ENCODE measurements at regions not wholly inside any gene's neighbourhood (a gene's known extent, or its start where the extent isn't known, plus 50 kb on each side); places are given as distances from the start of the nearest gene placed in this dataset.

DNA sequence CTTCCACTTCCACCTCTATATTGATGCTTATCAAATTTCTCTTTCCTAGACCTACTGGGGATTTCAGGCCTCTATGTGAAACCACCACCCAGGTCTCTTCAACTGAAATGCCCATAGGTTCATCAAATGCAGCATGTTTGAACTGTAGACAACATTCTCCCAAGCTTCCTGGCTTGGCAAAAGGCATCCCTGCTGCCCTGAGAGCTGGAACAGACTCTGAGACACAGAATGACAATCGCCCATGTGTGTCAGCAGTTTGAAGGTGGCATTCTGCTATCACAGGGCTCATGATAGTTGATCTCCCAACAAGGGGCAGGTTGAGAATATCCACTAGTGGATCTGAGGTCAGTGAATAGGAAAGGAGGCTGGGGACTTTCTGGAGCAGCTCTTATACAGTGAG lies 200.7 kb downstream of the RPLP1 start:
- DNase-seq: no peak

DNA sequence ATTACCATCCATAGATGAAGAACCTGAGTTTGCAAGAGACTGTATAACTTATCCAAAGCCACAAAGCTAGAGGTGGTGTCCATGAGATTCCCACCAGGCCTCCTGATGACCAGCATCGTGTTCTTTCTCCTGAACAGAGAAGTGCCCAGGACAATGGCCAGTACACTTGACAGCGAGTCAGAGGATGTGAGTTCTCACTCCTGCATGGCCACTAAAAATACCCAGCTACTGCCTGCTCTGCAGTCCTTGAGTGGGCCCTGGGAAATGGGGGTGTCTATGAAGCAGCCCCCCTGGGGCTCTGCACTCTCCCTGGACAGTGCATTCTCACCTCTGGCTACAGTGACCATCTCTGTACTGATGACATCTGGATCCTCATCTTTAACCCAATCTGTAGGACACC lies 201.2 kb downstream of the RPLP1 start:
- no peak for DNase-seq

DNA sequence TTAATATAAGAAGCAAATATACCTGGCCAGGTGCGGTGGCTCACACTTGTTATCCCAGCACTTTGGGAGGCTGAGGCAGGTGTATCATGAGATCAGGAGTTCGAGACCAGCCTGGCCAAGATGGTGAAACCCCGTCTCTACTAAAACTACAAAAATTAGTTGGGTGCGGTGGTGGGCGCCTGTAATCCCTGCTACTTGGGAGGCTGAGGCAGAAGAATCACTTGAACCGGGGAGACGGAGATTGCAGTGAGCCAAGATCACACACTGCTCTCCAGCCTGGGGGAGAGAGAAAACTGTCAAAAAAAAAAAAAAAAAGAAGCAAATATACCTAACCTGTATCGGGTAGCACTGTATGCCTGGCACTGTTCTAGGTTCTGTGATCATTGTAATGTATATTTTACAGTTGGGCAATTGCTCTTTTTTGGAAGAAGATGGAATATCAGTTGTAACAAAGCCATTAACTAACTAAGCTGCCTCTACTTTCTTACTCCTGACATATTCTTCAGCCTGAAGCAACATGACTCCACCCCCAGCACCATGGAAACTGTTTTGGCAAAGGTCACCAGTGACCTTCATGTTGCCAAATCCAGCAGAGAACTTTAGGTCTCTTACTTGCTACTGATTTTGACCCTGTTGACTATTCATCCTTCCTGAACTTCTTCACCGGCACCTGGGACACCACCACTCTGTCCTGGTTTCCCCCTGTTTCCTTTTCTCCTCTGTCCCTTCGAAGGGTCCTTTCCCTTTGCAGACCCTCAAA lies 203.8 kb downstream of the RPLP1 start:
- DNase-seq: no peak

DNA sequence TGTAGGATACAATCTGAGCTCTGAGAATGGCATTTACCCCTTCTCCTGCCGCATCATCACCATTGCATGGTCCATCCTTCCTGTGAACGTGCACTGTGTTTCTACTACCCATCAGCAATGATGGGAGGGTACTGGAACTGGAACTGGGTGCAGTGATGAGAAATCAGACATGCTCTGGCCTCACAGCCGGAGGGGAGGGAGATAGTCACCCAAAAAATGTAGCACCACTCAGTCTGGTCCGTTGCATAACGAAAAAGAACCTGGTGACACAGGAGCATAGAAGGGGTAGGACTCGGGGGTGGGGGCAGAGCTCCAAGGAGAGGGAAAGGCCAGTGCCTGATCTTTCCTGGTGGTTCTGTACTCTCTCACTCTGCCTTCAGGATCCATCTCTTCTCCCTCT lies 205.0 kb downstream of the RPLP1 start:
- DNase-seq: no peak

DNA sequence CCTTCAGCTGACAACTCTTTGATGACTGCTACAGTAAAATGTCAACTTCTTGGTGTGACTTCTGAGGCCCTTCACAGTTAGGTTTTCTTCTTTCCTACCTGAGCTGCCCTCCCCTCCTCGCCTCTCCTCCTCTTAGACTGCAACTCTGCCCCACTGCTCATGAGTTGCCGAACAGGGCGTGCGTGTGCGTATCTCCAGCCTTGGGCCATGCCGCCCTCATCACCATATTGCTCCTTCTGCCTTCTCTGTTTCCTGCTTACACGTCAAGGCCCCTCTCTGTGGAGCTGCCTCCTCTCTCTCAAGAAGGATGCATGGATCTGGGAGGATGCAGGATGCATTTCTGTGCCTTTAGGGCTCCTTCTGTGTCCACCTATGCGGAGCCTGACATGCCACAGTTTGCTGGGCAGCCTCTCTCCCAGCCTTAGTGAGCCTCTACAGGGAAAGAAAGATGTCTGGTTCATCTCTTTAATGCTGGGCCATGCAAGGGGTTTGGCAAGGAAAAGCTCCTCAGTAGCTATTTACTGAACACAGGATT lies 205.9 kb downstream of the RPLP1 start:
- DNase-seq: no peak

DNA sequence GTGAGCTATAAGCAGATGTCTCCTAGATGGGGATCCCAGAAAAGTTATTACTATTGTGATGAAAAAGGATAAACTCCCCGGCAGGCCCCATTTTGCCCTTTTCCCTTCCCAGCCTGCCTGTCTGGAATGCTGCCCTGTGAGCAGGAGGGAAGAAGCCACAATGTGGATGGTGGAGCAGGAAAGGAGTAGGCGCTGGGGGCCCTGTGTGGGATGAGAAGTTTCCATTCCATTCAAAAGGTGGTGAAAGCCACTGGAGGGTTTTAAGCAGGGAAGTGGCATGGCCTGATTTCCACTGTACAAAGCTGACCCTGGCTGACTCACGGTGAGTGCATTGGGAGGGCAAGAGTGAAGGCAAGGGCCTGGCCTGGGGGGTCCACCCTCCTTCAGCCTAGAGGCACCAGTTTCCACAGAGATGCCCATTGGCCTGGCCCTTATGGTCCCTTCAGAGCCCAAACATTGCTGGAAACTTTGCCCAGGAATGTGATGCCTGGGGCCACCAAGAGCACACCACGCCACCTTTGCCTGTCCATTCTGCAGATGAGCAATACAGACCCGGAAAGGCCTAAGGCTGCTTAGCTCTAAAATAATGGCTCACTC lies 206.9 kb downstream of the RPLP1 start:
- no peak for DNase-seq

DNA sequence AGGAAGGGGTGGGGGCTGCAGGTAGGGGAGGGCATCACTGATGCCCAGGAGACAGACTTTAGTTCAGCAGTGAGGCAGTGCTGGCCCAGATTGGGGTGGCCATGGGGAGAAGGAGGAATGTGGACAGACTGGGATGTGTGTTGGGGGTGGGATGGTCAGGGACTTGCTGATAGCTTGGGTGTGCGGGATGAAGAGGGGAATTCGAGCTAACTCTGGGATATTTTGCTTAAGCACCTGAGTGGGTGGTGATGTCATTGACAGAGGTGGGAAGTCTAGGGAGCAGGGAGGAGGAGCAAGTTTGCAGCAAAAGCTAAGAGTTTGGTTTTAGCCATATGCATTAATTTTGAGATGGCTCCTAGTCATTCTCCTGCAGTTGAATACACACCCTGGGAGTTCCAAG lies 207.5 kb downstream of the RPLP1 start:
- DNase-seq: no peak

DNA sequence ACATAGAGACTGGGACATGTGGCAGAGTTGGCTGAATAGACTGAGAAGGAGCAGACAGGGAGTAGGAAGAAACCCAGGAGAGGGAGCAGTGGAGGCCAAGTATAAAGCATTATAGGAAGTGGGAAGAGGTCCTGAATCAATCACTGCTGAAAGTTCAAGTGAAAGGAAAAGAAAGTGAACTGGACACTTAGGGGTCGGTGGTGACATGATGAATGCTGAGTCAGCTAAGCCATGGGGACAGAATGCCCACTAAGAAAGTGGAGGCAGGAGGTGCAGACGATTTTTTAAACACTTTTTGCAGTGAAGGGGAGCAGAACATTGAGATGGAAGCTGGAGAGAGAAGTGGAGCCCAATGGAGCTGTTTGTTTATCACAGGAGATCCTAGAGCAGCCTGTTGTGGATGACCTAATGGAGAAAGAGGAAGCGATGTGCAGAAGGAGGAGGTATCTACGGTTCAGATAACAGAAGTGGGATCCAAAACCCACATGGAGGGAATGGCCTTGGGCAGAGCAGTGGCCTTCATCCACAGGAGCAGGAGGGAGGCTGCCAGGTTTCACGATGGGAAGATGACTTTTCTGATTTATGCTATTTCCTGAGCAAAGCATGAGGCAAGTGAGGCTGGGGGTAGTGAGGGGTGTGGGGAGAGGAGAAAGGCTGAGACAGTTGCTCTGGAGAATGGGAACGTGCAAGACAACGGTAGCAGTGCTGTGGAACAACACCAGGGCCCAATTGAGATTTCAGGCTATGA lies 208.2 kb downstream of the RPLP1 start:
- no peak for DNase-seq

DNA sequence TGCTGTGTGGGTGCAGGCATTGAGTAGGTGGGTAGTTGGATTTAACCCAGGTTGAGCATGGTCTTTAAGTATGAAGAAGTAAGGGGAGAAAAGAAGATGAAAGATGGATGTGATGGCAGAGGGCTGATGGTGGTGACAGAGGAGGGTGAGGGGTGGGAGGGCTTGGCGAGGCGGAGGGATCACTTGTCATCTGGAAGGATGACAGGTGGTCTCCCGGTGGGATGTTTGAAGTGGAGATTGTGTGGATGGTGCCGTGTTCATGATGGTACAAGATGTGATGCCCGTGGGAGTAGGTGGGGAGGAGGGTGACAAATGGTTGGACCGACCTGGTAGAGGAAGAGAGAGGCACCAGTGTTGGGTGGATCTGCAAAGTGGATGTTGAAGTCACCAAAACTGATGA lies 208.8 kb downstream of the RPLP1 start:
- no peak for DNase-seq

DNA sequence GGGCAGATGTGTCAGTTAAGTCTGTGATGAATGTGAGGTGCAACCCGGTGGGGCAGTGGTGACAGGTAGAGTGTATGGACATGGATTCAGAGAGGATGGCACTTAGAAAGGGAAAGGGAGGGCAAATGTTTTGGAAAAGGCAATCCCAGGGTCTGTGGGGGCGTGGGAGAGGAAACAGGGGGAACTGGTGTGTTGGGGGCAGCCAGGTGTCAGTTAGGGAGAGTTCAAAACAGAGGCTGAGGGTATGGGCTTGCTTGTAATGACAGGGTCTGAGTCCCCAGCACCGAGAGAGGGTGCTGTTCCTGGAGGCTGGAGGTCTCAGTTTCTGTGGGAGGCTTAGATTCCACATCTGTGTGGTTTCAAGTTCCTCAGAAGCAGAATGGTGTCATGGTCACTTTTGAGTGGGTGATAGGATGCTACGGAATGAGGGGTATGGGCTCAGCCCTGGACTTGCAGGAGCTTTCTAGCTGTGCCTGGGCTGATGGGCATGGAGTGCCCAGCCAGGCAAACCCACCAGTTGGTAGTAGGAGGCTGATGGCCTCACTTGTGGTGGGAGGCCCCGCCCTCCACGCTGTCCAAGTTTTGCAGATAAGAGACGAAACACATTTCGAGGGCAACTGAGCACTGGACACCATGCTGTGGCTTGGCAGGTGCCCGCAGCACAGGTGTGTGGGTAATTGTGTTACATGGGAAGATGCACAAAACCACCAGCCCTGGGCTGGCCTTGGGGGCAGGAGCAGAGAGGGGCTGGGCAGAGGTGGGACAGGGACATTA lies 209.4 kb downstream of the RPLP1 start:
- no peak for DNase-seq

DNA sequence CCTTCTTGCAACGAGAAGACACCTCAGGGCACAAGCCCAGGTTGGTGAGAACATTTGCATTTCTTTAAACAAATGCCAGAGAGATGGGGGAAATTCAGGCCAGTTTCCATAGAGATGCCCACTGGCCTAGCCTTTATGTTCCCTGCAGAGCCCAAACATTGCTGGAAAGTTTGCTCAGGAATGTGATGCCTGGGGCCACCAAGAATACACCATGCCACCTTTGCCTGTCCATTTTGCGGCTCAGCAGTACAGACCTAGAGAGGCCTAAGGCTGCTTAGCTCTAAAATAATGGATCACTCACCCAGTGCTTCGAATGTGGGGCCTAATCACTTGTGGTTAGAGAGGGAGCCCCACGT lies 210.0 kb downstream of the RPLP1 start:
- DNase-seq: no peak

DNA sequence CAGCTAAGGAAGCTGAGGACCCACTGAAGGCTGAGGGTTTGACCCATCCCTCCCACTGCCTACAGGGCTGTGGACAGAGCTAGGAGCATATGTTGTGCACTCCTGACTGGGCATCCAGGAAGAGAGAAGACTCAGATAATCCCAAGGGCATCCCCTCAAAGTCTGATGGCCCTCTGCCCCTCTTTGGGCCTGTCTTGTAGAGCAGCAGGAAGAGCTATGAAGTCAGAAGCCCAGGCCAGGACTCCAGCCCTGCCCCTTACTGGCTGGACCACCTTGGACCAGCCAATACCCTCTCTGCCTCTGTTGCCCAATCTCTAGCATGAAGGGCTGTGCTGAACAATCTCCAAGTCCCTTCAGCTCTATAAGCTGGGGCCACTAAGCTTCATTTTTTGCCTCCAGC lies 210.8 kb downstream of the RPLP1 start:
- no peak for DNase-seq

DNA sequence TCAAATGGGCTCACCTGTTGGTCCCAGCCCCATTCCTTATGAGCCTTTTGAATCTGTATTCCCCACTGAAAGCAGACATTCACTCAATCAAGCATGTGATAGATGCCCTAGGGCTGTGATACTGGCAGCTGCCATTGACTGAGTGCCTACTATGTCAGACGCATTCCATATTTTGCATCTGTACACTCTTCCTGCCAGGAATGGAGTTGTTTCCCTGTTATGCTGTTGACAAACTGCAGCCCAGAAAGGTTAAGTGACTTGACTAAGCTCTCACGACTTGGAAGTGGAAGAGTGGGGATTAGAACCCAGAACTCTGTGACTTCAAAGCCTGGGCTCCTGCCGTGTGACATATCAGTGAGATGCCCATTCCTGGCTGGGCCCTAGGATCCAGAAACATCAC lies 211.4 kb downstream of the RPLP1 start:
- no peak for DNase-seq

DNA sequence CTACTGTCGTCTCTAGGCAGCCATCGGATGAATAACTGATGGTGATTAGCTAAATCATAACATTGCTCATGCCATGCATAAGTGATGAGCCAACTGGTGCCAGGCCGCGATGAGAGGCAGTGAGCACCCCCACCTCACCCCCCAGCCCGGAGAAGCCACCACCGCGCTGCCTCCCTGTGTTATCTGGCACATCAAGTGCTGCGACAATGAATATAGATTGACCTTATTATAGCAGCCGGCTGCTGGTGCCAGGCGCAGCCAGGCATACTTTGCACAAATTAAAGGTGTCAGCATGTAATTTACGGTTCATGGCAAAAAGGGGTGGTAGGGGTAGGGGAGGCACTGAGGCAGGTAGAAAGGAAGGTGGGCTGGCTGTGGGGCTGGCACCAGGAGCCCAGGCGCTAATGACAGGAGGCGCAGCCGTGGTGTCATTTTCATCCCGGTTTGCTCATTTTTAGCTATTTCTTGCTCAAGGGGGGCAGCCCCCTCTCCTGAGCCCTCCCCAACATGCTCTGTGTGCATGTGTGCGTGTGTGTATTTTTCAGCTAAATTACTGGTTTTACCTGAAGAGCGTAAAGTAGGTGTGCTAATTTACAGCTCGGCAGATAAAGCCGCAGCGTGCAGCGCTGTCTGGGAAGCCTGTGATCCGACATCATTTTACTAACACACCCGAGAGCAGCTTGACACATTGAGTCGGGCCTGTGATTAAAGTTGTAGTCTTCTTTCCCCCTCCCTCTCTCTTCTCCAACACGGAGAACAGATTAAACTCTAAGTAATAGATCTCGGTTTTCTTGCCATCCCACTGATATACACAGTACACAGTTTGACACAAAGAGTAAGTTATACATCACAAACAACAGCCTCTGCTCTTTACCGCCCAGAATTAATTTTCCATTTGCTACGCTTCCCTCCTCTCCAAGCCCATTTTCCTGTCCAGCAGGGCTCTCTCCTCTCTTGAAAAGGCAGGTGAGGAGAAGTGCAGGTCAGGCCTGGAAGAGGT lies 212.3 kb downstream of the RPLP1 start:
- DNase-seq: peak in 19 of 56 donors; percentile 5 to 70 (median 30)

DNA sequence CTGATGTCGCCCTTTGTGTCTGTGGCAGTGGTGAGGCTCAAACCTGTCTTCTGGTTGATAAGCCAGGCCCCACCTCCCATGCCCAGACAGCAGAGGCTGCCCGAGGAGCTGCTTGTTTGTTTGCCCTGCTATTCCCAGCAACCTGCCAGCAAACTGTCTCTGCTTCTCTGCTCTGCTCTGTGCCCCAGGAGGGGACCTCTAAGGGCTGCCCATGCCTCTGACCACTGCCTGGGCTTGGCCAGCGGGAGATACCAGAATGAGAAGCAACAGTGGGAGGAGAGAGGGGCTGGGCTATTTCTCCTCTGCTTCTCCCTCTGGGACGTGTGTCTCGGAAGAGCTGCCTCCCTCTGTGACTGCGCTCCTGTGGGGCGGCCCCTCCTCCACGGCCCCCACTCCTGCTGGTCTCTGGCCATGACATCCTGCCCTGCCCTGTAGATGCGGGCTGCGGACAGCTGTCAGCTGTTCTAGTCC lies 213.1 kb downstream of the RPLP1 start:
- peak in 1 of 56 donors; percentile 11 for DNase-seq

DNA sequence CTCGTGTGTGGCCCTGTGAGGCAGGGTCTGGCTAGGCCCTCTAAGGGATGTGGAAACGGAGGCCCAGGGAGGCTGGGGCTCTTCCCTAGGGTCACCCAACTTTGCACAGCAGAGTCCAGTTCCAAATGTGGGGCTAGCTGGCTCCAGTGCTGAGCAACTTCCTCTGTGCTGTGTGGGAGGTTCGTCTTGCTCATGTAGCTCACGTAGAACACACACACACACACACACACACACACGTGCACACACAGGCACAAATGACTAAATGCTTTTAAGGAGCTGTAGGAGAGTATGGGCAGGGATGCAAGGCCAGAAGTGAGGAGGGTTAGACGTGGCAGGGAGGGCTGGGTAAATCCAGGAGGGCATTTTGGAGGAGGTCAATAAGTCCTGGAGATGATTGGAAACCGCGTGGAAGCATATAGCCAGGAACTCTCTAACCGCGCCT lies 213.8 kb downstream of the RPLP1 start:
- DNase-seq: peak in 5 of 56 donors; percentile 12 to 65 (median 35)

DNA sequence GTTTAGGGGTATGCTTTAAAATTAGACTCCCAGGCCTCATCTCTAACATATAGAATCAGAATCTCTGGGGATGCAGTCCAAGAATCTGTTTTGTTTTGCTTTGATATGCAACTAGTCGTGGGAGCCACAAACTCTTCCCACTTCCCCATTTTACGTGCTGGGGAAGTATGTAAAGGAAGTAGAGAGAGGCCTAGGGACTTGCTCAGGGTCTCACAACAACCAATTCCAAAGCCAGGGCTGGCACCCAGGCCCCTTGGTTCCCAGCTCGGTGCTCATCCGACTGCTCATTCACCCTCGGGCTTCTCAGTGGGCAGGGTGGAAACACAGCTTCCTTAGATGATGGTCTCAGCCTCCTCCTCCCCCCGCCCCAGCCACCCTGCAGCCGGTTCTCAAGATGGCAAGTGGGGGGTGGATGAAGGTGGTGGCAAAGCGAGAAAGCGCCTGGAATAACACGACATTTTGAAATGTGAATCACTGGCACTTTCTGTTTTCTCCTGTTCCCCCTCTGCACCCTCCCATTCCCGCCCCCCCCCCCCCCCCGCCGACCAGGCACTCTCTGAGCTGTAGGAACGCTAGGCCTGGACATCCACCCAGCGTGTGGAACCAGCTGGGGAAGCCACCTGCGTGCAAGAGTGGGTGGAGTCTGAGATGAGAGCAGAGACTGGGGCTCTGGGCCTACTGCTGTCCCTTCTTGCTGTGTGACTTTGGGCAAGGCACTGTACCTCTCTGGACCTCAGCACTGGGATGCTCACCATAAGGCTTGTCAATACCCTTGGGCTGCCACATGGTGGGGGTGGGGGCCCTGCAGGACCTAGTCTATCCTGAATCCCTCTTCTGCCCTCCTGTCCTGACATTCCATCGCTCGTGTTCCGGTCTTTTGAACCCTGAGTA lies 214.5 kb downstream of the RPLP1 start:
- DNase-seq: peak in 12 of 56 donors; percentile 11 to 73 (median 32)

DNA sequence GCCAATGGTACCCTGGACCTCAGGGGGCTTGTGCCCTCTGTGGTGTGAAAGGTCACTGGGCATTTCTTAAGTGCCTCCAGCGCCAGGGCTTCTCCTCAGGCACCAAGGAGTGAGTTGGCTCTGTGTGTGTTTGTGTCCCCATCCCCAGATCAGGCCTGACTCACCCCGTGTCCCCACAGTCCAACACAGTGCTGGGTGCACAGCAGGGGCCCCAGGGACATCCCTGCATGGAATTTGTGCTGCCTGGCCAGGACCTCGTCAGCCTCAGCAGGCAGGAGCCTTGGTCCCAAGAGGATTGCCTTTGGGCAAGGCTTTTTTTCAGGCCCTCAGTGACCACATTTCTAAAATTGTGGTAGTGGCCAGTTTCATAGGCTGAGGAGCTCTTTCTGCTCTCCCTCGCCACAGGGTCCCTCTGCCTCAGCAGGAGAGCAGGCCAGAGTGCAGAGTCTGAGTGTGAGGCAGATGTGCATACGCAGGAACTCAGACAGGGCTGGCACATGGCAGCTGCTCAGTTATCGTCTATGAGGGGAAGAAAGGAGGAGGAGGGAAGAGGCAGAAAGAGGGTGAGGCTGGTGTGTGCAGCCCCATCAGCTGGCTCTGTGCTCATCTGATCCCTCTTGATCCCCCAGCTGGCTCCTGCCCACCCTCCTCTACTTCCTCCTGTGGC lies 215.6 kb downstream of the RPLP1 start:
- DNase-seq: no peak
